HG03135 (cell line): ENCODE measurements at regions not wholly inside any gene's neighbourhood (a gene's known extent, or its start where the extent isn't known, plus 50 kb on each side); places are given as distances from the start of the nearest gene placed in this dataset.
"Not testable (repeated sequence)": the region's sequence is repeated elsewhere in the genome, so short reads cannot be mapped to it uniquely, and the experiment has no call there.

Experiments
- ATAC-seq: cut with Tn5 transposase; IDR thresholded peaks from one replicate; pipeline ENCODE4 v1.9.1; 2021; ENCODE audit warnings: mild to moderate bottlenecking, moderate library complexity; ENCODE audit not compliant: unreplicated experiment

GRCh38 chr6:121682666-121683065 is 247.2 kb downstream of the GJA1 start:
- no peak for ATAC-seq

DNA sequence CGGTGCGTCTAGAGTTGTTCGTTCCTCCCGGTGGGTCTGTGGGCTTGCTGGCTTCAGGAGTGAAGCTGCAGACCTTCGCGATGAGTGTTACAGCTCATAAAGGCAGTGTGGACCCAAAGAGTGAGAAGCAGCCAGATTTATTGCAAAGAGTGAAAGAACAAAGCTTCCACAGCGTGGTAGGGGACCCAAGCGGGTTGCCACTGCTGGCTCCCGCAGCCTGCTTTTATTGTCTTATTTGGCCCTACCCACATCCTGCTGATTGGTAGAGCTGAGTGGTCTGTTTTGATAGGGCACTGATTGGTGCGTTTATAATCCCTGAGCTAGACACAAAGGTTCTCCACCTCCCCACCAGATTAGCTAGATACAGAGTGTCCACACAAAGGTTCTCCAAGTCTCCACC is 250.4 kb downstream of the GJA1 start:
- ATAC-seq: not testable (repeated sequence)

GRCh38 chr6:121686611-121687023 is 251.2 kb downstream of the GJA1 start:
- ATAC-seq: no peak

GRCh38 chr6:121688974-121689373 is 253.5 kb downstream of the GJA1 start:
- no peak for ATAC-seq

- no peak for ATAC-seq
These were observed 255.7 kb downstream of the GJA1 start for GRCh38 chr6:121691126-121691551.

DNA sequence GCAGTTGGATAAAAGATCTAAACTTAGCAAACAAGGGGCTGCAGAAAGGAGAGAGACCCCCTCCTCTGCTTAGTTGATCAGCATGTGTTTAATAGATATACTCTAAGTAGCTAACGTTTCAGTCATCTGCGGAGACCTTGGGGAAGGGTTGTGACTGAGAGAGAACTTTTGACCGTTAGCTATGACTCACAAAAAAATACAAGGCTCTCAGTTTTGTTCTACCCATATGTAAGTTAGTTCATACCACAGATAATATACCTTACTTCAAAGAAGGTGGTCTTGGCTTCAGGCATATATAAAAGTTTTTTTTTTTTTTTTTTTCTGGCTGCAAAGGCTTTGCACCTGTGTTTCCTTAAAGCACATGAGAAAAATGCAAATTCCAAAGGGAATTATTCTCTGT is 258.9 kb downstream of the GJA1 start:
- ATAC-seq: no peak

GRCh38 chr6:121694801-121695251 is 259.4 kb downstream of the GJA1 start:
- ATAC-seq: no peak

- ATAC-seq: no peak
These were observed 259.9 kb downstream of the GJA1 start for GRCh38 chr6:121695329-121695728.

- ATAC-seq: no peak
These were observed 262.5 kb downstream of the GJA1 start for GRCh38 chr6:121697921-121698320.

DNA sequence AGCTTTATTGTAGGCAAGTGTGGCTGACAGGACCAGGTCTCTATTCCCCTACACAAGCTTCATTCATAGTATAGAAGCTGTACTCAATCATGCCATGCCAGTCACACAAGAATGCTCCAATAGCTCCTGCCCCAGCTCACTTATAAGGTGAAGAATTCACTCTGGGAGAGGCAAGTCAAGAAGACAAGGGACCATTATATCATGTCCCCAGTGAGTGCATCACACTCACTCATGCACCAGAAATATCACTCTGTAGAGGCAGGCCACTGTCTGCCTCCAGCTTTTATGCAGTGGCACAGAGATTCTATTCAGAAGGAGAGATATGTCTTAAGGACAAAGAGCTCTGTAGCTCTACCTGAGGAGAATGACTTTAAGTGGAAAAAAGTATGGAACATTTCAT is 263.2 kb downstream of the GJA1 start:
- no peak for ATAC-seq

DNA sequence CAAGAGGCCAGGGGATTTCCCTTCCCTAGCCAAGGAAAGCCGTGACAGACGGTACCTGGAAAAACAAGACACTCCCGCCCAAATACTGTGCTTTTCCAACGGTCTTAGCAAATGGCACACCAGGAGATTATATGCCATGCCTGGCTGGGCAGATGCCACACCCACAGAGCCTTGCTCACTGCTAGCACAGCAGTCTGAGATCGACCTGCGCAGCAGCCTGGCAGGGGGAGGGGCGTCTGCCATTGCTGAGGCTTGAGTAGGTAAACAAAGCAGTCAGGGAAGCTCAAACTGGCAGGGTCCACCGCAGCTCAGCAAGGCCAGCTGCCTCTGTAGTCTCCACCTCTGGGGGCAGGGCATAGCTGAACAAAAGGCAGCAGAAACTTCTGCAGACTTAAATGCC is 267.7 kb downstream of the GJA1 start:
- not testable (repeated sequence) for ATAC-seq

GRCh38 chr6:121711472-121711871 is 276.0 kb downstream of the GJA1 start:
- no peak for ATAC-seq

DNA sequence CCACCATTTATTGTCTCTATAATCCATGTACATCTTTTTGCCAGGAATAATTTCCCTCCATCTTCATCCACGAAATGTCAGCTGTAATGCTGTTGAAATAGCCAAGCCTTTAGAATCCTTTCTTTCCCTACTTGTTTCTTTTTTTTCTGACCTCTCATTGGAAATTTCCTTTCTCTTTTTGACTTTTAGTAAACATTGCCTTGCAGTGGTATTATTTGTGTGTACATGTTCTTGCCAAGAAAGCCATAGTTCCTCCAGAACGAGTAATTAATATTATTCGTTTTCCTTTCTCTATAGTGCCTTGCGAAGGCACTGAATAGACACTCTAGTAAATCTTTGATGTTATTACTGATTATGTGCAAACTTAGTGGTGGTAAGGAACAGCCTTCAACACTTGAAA is 282.2 kb downstream of the GJA1 start:
- ATAC-seq: no peak

- not testable (repeated sequence) for ATAC-seq
These were observed 285.4 kb downstream of the GJA1 start for GRCh38 chr6:121720867-121721266.

DNA sequence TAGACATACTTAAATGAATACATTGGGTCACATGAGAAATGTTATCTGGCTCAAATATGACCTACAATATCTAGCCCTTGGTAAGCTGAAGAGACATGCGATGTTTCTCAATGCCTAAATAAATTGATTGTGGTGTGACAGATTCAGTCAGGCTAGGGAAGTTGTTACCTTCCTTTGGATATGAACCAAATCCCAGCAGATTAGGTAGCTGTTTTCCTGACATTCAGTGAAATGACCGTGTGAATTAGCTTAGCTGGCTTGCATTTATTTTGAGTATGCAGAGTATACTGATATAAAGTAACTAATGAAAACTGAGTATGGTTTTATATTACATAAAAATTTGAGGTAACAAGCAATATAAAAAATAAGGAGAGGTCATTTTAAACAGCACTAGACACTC is 288.2 kb downstream of the GJA1 start:
- no peak for ATAC-seq

- ATAC-seq: no peak
These were observed 289.1 kb downstream of the GJA1 start for GRCh38 chr6:121724576-121724975.

DNA sequence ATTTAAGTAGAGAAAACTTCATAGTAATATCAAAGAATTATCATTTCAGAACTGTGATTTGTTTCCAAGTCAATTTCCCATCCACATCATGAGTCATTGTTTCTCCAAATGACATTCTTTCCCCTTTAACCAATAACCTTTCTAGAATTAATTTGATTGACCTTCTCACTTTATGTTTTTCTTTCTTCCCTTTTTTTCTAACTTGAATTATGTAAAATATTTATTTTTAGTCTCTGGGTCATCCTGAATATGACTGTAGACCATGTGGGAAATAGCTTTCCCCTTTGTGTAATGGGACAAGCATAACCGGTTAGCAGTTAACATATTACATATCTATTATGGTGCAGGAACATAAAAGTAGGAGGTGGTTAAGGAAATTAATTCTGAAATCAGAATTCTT is 291.1 kb downstream of the GJA1 start:
- ATAC-seq: no peak

DNA sequence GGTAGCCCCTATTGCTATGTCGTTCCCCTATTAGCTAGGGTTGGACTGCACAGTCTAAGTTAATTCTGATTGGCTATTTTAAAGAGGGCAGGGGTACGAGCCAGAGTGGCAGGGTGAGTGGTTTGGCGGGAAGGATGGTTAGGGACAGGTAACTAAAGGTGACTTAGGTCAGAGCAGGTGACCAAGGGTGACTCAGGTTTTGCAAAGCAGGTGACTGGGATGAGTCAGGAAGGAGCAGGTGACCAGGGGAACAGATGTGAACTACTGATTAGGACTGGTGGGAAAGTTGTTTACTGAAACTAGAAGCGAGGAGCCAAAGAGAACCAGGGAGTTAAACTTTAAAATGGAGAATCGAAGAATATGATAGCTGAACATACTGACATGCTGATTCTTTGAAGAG is 295.2 kb downstream of the GJA1 start:
- no peak for ATAC-seq

- no peak for ATAC-seq
These were observed 295.9 kb downstream of the GJA1 start for GRCh38 chr6:121731381-121731780.

DNA sequence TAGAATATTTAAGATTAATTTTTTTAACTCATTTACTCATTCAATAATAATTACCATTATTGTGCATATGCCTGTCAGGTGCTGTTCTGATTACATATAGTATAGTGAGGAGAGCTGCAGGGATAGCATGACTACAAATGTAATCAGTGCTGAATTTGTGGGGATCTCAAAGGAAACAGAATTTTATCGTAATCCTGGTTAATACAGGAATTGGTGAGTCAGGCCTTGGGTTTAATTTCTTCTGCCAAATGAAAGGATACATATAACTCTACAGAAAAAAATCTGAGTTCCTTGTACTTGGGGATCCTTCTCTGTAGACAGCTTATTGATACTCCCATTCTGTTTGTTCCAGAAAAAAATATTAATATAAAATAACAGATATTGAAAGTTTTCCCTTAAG is 297.2 kb downstream of the GJA1 start:
- ATAC-seq: no peak

DNA sequence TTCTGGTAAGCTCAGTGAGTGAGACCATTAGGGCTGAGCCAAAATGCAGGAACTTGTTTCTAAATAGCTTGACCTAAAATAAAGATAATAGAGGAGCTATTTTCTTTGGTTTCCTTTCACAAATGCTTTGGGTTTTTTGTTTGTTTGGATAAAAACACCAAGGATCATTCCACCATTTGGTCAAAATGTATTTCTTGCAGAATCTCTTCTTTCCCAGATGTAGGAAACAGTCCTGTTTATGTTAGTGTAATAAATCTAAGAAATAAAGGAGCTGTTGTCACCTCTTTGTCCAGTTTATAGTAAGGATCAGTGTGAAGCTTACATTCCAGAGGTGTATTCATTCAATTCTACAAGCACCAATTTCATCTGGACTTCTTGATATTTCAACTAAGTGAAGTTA is 297.8 kb downstream of the GJA1 start:
- no peak for ATAC-seq

- ATAC-seq: not testable (repeated sequence)
These were observed 304.7 kb downstream of the GJA1 start for GRCh38 chr6:121740188-121740587.

GRCh38 chr6:121743691-121744090 is 308.2 kb downstream of the GJA1 start:
- ATAC-seq: no peak

DNA sequence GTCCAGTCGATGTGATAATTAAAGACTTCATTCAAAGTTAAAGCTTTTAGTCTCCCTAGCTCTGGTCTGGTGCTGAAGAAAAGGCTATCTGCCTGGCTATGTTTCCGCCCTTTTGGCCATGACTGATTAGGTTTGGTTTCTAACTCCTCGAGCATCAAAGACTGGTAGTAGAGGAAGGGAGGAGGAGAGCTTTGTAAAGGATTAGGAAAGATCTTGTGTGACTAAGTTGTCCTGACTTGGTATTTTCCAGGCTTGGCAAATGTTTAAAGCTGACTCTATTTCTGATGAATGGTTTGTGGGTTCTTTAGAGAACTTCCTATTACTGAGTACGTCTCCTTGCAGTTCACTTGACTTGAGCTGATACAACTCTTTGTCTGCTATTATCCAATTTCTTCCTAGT is 312.9 kb downstream of the GJA1 start:
- no peak for ATAC-seq
